ENCODE measurements at regions not wholly inside any gene's neighbourhood (a gene's known extent, or its start where the extent isn't known, plus 50 kb on each side); places are given as distances from the start of the nearest gene placed in this dataset.

GRCh38 chr14:53814392-53814791 lies 142.2 kb downstream of the BMP4 start:
- H3K4me3 ChIP-seq (ENCODE audit: low read depth, low read length, poor library complexity, severe bottlenecking) = no peak overlapping the region
- H3K9me2 ChIP-seq (ENCODE audit: low read depth, low read length) = no peaks in the 10 kb centered on the region
- H3K4me1 ChIP-seq (ENCODE audit: insufficient read depth, low read length, severe bottlenecking) = no peaks in the 10 kb centered on the region
- no peak overlapping the region for H3K9ac ChIP-seq (ENCODE audit: low read length)
- no peaks in the 10 kb centered on the region for H3F3A ChIP-seq (ENCODE audit: insufficient read depth, low read length)
- no peaks in the 10 kb centered on the region for H3K79me2 ChIP-seq (ENCODE audit: insufficient read depth, low read length)
- H2AFZ ChIP-seq (ENCODE audit: low read length) = no peak overlapping the region
- H3K4me2 ChIP-seq (ENCODE audit: low read length) = no peak overlapping the region
- H3K9me3 ChIP-seq (ENCODE audit: low read length) = no peaks in the 10 kb centered on the region
- H3K36me3 ChIP-seq (ENCODE audit: insufficient read depth, low read length) = no peaks in the 10 kb centered on the region
- no peaks in the 10 kb centered on the region for H4K20me1 ChIP-seq (ENCODE audit: insufficient read depth, low read length)
- H3K27me3 ChIP-seq (ENCODE audit: insufficient read depth, low read length) = no peaks in the 10 kb centered on the region
- H3K27ac ChIP-seq (ENCODE audit: low read depth, low read length, poor library complexity, severe bottlenecking) = no peak overlapping the region
- TF ChIP-seq EZH2 (IDR thresholded peaks at IDR 0.05; ENCODE audit: borderline replicate concordance, low read length) (no peak), CTCF (IDR thresholded peaks at IDR 0.05; ENCODE audit: low read length) (no peak)

- Histone ChIP-seq H3K9me3 (ENCODE audit: low read length) (no peaks in the 10 kb centered on the region), H3K27me3 (ENCODE audit: insufficient read depth, low read length) (no peaks in the 10 kb centered on the region), H2AFZ (ENCODE audit: low read length) (no peak overlapping the region), H3K79me2 (ENCODE audit: insufficient read depth, low read length) (no peaks in the 10 kb centered on the region), H3K9me2 (ENCODE audit: low read depth, low read length) (no peaks in the 10 kb centered on the region), H3K27ac (ENCODE audit: low read depth, low read length, poor library complexity, severe bottlenecking) (no peak overlapping the region), H3F3A (ENCODE audit: insufficient read depth, low read length) (no peaks in the 10 kb centered on the region), H3K36me3 (ENCODE audit: insufficient read depth, low read length) (no peaks in the 10 kb centered on the region), H3K4me1 (ENCODE audit: insufficient read depth, low read length, severe bottlenecking) (no peaks in the 10 kb centered on the region), H3K4me2 (ENCODE audit: low read length) (no peak overlapping the region), H4K20me1 (ENCODE audit: insufficient read depth, low read length) (no peaks in the 10 kb centered on the region), H3K4me3 (ENCODE audit: low read depth, low read length, poor library complexity, severe bottlenecking) (no peak overlapping the region), H3K9ac (ENCODE audit: low read length) (no peak overlapping the region)
- no peak for TF ChIP-seq CTCF (IDR thresholded peaks at IDR 0.05; ENCODE audit: low read length)
- no peak for TF ChIP-seq EZH2 (IDR thresholded peaks at IDR 0.05; ENCODE audit: borderline replicate concordance, low read length)
Measured at GRCh38 chr14:53810221-53810620, 146.4 kb downstream of the BMP4 start.

GRCh38 chr14:53808042-53808441 lies 148.6 kb downstream of the BMP4 start:
- Histone ChIP-seq H3K9me3 (ENCODE audit: low read length) (no peaks in the 10 kb centered on the region), H3K9me2 (ENCODE audit: low read depth, low read length) (no peaks in the 10 kb centered on the region), H3K36me3 (ENCODE audit: insufficient read depth, low read length) (no peaks in the 10 kb centered on the region), H2AFZ (ENCODE audit: low read length) (no peak overlapping the region), H3K27ac (ENCODE audit: low read depth, low read length, poor library complexity, severe bottlenecking) (no peak overlapping the region), H3K4me2 (ENCODE audit: low read length) (no peak overlapping the region), H3K9ac (ENCODE audit: low read length) (no peak overlapping the region), H3K79me2 (ENCODE audit: insufficient read depth, low read length) (no peaks in the 10 kb centered on the region), H3K4me1 (ENCODE audit: insufficient read depth, low read length, severe bottlenecking) (no peaks in the 10 kb centered on the region), H4K20me1 (ENCODE audit: insufficient read depth, low read length) (no peaks in the 10 kb centered on the region), H3F3A (ENCODE audit: insufficient read depth, low read length) (no peaks in the 10 kb centered on the region), H3K4me3 (ENCODE audit: low read depth, low read length, poor library complexity, severe bottlenecking) (no peak overlapping the region), H3K27me3 (ENCODE audit: insufficient read depth, low read length) (no peaks in the 10 kb centered on the region)
- TF ChIP-seq EZH2 (IDR thresholded peaks at IDR 0.05; ENCODE audit: borderline replicate concordance, low read length) (no peak), CTCF (IDR thresholded peaks at IDR 0.05; ENCODE audit: low read length) (no peak)
